HFF-Myc (cell line): ENCODE measurements at regions not wholly inside any gene's neighbourhood (a gene's known extent, or its start where the extent isn't known, plus 50 kb on each side); places are given as distances from the start of the nearest gene placed in this dataset.
"Not testable (repeated sequence)": the region's sequence is repeated elsewhere in the genome, so short reads cannot be mapped to it uniquely, and the experiment has no call there.

Experiments
- DNase-seq: peaks from one replicate; pipeline ENCODE4 v3.0.0-alpha.2; 2011; ENCODE audit warnings: low read depth; ENCODE audit errors: extremely low read depth
- H3K4me3 ChIP-seq: replicated peaks from 2 replicates; pipeline ENCODE4 v1.5.1; 2011; ENCODE audit warnings: low read depth, mild to moderate bottlenecking, control low read depth, low read length
- CTCF ChIP-seq: IDR thresholded peaks from 2 replicates; pipeline ENCODE4 v1.5.1; 2012; ENCODE audit warnings: mild to moderate bottlenecking, low read depth, low read length, control low read depth; ENCODE audit errors: missing control alignments

- DNase-seq: no peak
- H3K4me3 ChIP-seq: no peak overlapping the region
- no peak for TF ChIP-seq CTCF
Observed at GRCh38 chr2:222760301-222760897, 88.9 kb downstream of the MOGAT1 start.

- DNase-seq: no peak
- no peak for TF ChIP-seq CTCF
- H3K4me3 ChIP-seq: no peak overlapping the region
Observed at GRCh38 chr2:222761888-222762287, 90.4 kb downstream of the MOGAT1 start.

- no peak for DNase-seq
- H3K4me3 ChIP-seq: no peak overlapping the region
- TF ChIP-seq CTCF: no peak
Observed at GRCh38 chr2:222762342-222762741, 90.9 kb downstream of the MOGAT1 start.

GRCh38 chr2:222765883-222766282 is 94.4 kb downstream of the MOGAT1 start:
- not testable (repeated sequence) for H3K4me3 ChIP-seq, DNase-seq

- DNase-seq, H3K4me3 ChIP-seq: not testable (repeated sequence)
Observed at GRCh38 chr2:222768019-222768418, 92.8 kb upstream of the ACSL3 start.

GRCh38 chr2:222769446-222769845 is 91.4 kb upstream of the ACSL3 start:
- no peak overlapping the region for H3K4me3 ChIP-seq
- no peak for TF ChIP-seq CTCF
- no peak for DNase-seq

- no peak for TF ChIP-seq CTCF
Observed at GRCh38 chr2:222769941-222770340, 90.9 kb upstream of the ACSL3 start.

GRCh38 chr2:222771832-222772231 is 89.0 kb upstream of the ACSL3 start:
- TF ChIP-seq CTCF: no peak
- no peak overlapping the region for H3K4me3 ChIP-seq
- no peak for DNase-seq

More at GRCh38 chr2:222769941-222770340, 90.9 kb upstream of the ACSL3 start:
- H3K4me3 ChIP-seq: no peak overlapping the region
- DNase-seq: no peak
